IMR-90 (cell line): ENCODE measurements at regions not wholly inside any gene's neighbourhood (a gene's known extent, or its start where the extent isn't known, plus 50 kb on each side); places are given as distances from the start of the nearest gene placed in this dataset.
"Not testable (repeated sequence)": the region's sequence is repeated elsewhere in the genome, so short reads cannot be mapped to it uniquely, and the experiment has no call there.

Source experiments
- ATAC-seq: fragments of 200-7000 bp; cut with Tn5 transposase; 2 replicates; pipeline ENCODE4 v1.9.1; 2020; ENCODE audit warnings: low read depth, mild to moderate bottlenecking, moderate library complexity
- BruUV-seq: library from RNA; stranded (reverse); fragments of 400-500 nt; replicated peaks from 2 replicates; lab custom pipeline; 2021; lab: Mats Ljungman, UMichigan
- CTCF ChIA-PET: fragments of 300-600 bp; formaldehyde crosslinking; extraction: SDS; loops from one replicate; lab custom pipeline; 2021; ENCODE audit warnings: antibody characterized with exemption; lab: Yijun Ruan, JAX
- POLR2A ChIA-PET: fragments of 300-600 bp; sonication (Branson Sonifier 250); formaldehyde crosslinking; loops from one replicate; lab custom pipeline; 2022; ENCODE audit warnings: antibody characterized with exemption; ENCODE audit not compliant: unreplicated experiment; lab: Charles Lee
- DNase-seq: peaks from one replicate; pipeline ENCODE4 v3.0.0; 2013
- H2AFZ ChIP-seq: replicated peaks from 2 replicates; pipeline ENCODE3; 2013; ENCODE audit warnings: low read length, mild to moderate bottlenecking; ENCODE audit not compliant: poor library complexity
- H2AK5ac ChIP-seq: 2 replicates; pipeline ENCODE4 v1.6.1; 2013; ENCODE audit warnings: low read depth, low read length, inconsistent platforms
- H2AK9ac ChIP-seq: replicated peaks from 2 replicates; pipeline ENCODE3; 2013; ENCODE audit warnings: mild to moderate bottlenecking, low read depth, low read length, moderate library complexity; ENCODE audit not compliant: poor library complexity
- H2BK120ac ChIP-seq: 2 replicates; pipeline ENCODE4 v1.6.1; 2013; ENCODE audit warnings: low read depth, low read length, inconsistent platforms
- H2BK15ac ChIP-seq: 3 replicates; pipeline ENCODE4 v1.6.1; 2013; ENCODE audit warnings: low read depth, low read length, inconsistent platforms
- H2BK20ac ChIP-seq: 2 replicates; pipeline ENCODE4 v1.6.1; 2013; ENCODE audit warnings: low read depth, mild to moderate bottlenecking, inconsistent platforms, low read length, moderate library complexity
- H2BK5ac ChIP-seq: 2 replicates; pipeline ENCODE4 v1.6.1; 2013; ENCODE audit warnings: mild to moderate bottlenecking, low read depth, low read length, inconsistent platforms; ENCODE audit not compliant: poor library complexity, severe bottlenecking
- H3K14ac ChIP-seq: replicated peaks from 2 replicates; pipeline ENCODE4 v1.6.1; 2013; ENCODE audit warnings: low read depth, low read length, inconsistent platforms
- H3K18ac ChIP-seq: 2 replicates; pipeline ENCODE4 v1.6.1; 2013; ENCODE audit warnings: low read depth, low read length, control low read depth
- H3K23ac ChIP-seq: 2 replicates; pipeline ENCODE4 v1.6.1; 2013; ENCODE audit warnings: low read depth, low read length, inconsistent platforms
- H3K27ac ChIP-seq: 2 replicates; pipeline ENCODE4 v1.5.1; 2013; ENCODE audit warnings: mild to moderate bottlenecking, control low read depth, low read length; ENCODE audit not compliant: insufficient read depth
- H3K27me3 ChIP-seq: 2 replicates; pipeline ENCODE4 v1.6.1; 2013; ENCODE audit warnings: low read length; ENCODE audit not compliant: control insufficient read depth, insufficient read depth
- H3K36me3 ChIP-seq: 2 replicates; pipeline ENCODE4 v1.6.1; 2013; ENCODE audit warnings: low read length, mixed read lengths; ENCODE audit not compliant: control insufficient read depth, insufficient read depth
- H3K4ac ChIP-seq: 2 replicates; pipeline ENCODE4 v1.6.1; 2013; ENCODE audit warnings: low read depth, low read length, inconsistent platforms
- H3K4me1 ChIP-seq: 2 replicates; pipeline ENCODE4 v1.6.1; 2013; ENCODE audit warnings: low read length, mixed read lengths; ENCODE audit not compliant: control insufficient read depth, insufficient read depth
- H3K4me2 ChIP-seq: 2 replicates; pipeline ENCODE4 v1.6.1; 2013; ENCODE audit warnings: low read depth, mild to moderate bottlenecking, control low read depth, low read length, moderate library complexity
- H3K4me3 ChIP-seq: 2 replicates; pipeline ENCODE4 v1.5.1; 2013; ENCODE audit warnings: low read depth, mild to moderate bottlenecking, control low read depth, low read length, moderate library complexity; ENCODE audit not compliant: insufficient read depth
- H3K56ac ChIP-seq: 2 replicates; pipeline ENCODE4 v1.6.1; 2013; ENCODE audit warnings: low read length, inconsistent platforms; ENCODE audit not compliant: insufficient read depth; ENCODE audit errors: extremely low read depth
- H3K79me1 ChIP-seq, 2 experiments: 2 replicates each; pipeline ENCODE4 v1.6.1; 2013; ENCODE audit warnings: low read length in 2 of 2, inconsistent platforms in 1 of 2, low read depth in 1 of 2
- H3K9ac ChIP-seq: 2 replicates; pipeline ENCODE4 v1.6.1; 2013; ENCODE audit warnings: low read depth, low read length, control low read depth
- H3K9me1 ChIP-seq: 2 replicates; pipeline ENCODE4 v1.6.1; 2013; ENCODE audit warnings: low read length, inconsistent platforms; ENCODE audit not compliant: insufficient read depth
- H3K9me3 ChIP-seq: 2 replicates; pipeline ENCODE4 v1.6.1; 2013; ENCODE audit warnings: low read length; ENCODE audit not compliant: control insufficient read depth, insufficient read depth
- H4K20me1 ChIP-seq: 2 replicates; pipeline ENCODE4 v1.6.1; 2013; ENCODE audit warnings: low read length, inconsistent platforms; ENCODE audit not compliant: insufficient read depth
- H4K5ac ChIP-seq: 2 replicates; pipeline ENCODE4 v1.6.1; 2013; ENCODE audit warnings: mild to moderate bottlenecking, low read depth, low read length, control low read depth
- H4K8ac ChIP-seq, 2 experiments: 2 replicates each; pipeline ENCODE4 v1.6.1; 2013; ENCODE audit warnings: low read depth in 2 of 2, low read length in 2 of 2, control low read depth in 1 of 2, inconsistent platforms in 1 of 2
- H4K91ac ChIP-seq: 2 replicates; pipeline ENCODE4 v1.6.1; 2013; ENCODE audit warnings: low read depth, low read length, inconsistent platforms; ENCODE audit not compliant: insufficient read depth
- WGBS, 2 experiments: methylation state at CpG; one replicate each; pipeline versions ENCODE4 v1.1.5 to v1.1.7; 2013; ENCODE audit warnings: missing lambda C conversion rate in 2 of 2; ENCODE audit not compliant: insufficient read length in 1 of 2; ENCODE audit errors: extremely low coverage in 2 of 2; 5-methylcytosine and 5-hydroxymethylcytosine counted together
- dilution Hi-C: fragments of 300-500 bp; cut with HindIII; formaldehyde crosslinking; loops from one replicate; pipeline ENCODE4 v1.14.3; 2018; ENCODE audit warnings: low sequenced_read_pairs; ENCODE audit not compliant: unreplicated experiment
- in situ Hi-C: fragments of 300-500 bp; cut with MboI; formaldehyde crosslinking; loops from 3 replicates; pipeline ENCODE4 v1.14.3; 2019; ENCODE audit warnings: low sequenced_read_pairs, inconsistent platforms, mixed read lengths
- intact Hi-C: fragments of 100-400 bp; cut with micrococcal nuclease; formaldehyde crosslinking; loops from 2 replicates; pipeline ENCODE4 v1.10.0; 2022

GRCh38 chr16:21513337-21513741 is 86.0 kb upstream of the METTL9 start:
- peaks cover 38% of the 10 kb centered on the region for H3K9me1 ChIP-seq
- dilution Hi-C loops, in situ Hi-C loops, intact Hi-C loops, H3K27me3 ChIP-seq, H3K9me3 ChIP-seq, CTCF ChIA-PET, H2BK20ac ChIP-seq, ATAC-seq, H4K5ac ChIP-seq, H2AFZ ChIP-seq, BruUV-seq, H4K91ac ChIP-seq, H3K56ac ChIP-seq, DNase-seq, H2BK120ac ChIP-seq, H2AK9ac ChIP-seq, H3K14ac ChIP-seq, H3K4me3 ChIP-seq, H3K4me2 ChIP-seq, H3K27ac ChIP-seq, H2BK15ac ChIP-seq, POLR2A ChIA-PET, H4K8ac ChIP-seq, H3K36me3 ChIP-seq, H3K18ac ChIP-seq, H3K9ac ChIP-seq: not testable (repeated sequence)
- H4K20me1 ChIP-seq: peaks cover 87% of the 10 kb centered on the region
- peaks cover 33% of the 10 kb centered on the region for H3K4me1 ChIP-seq
- WGBS, 2 experiments: 87% methylated on average over 6 of the region's 9 CpGs; no CpG with 5 or more reads in 1 of the 2 experiments
- H2AK5ac ChIP-seq: peak overlapping the region; percentile 29; the same call in 1 of the 2 replicates
- 0 out of 2 replicates have a peak overlapping the region, but pooled peaks have one; percentile 4 for H3K23ac ChIP-seq
- peaks cover 11 to 66% of the 10 kb centered on the region in 2 experiments; a peak in 3 of 4 replicates for H3K79me1 ChIP-seq
- peak overlapping the region; percentile 18; the same call in 1 of the 2 replicates for H3K4ac ChIP-seq
- H2BK5ac ChIP-seq: peak overlapping the region; percentile 2

GRCh38 chr16:21513812-21514473 is 85.4 kb upstream of the METTL9 start:
- H3K4me2 ChIP-seq, H3K9ac ChIP-seq, H3K18ac ChIP-seq, H4K5ac ChIP-seq, H3K23ac ChIP-seq, ATAC-seq, H3K14ac ChIP-seq, H3K27me3 ChIP-seq, H3K56ac ChIP-seq, CTCF ChIA-PET, H3K4me3 ChIP-seq, in situ Hi-C loops, H2AK5ac ChIP-seq, H2BK120ac ChIP-seq, H2BK15ac ChIP-seq, H2BK5ac ChIP-seq, H4K91ac ChIP-seq, dilution Hi-C loops, H3K36me3 ChIP-seq, DNase-seq, H3K4ac ChIP-seq, H2AK9ac ChIP-seq, H3K9me3 ChIP-seq, H3K27ac ChIP-seq, intact Hi-C loops, H2BK20ac ChIP-seq, POLR2A ChIA-PET, BruUV-seq, H2AFZ ChIP-seq: not testable (repeated sequence)
- Histone ChIP-seq H3K9me1 (peaks cover 38% of the 10 kb centered on the region), H4K8ac (0 out of 4 replicates have a peak overlapping the region, but pooled peaks of 1 of the 2 experiments have one; percentile 27), H4K20me1 (peaks cover 85% of the 10 kb centered on the region), H3K4me1 (peaks cover 33% of the 10 kb centered on the region), H3K79me1 (peaks cover 11 to 62% of the 10 kb centered on the region in 2 experiments; a peak in 3 of 4 replicates)
- WGBS, 2 experiments: 60% methylated on average over 9 of the region's 18 CpGs; no CpG with 5 or more reads in 1 of the 2 experiments
